ENCODE measurements at regions not wholly inside any gene's neighbourhood (a gene's known extent, or its start where the extent isn't known, plus 50 kb on each side); places are given as distances from the start of the nearest gene placed in this dataset.
A peak's percentile ranks its signal among the peaks of the same experiment; 100 is the strongest.

DNA sequence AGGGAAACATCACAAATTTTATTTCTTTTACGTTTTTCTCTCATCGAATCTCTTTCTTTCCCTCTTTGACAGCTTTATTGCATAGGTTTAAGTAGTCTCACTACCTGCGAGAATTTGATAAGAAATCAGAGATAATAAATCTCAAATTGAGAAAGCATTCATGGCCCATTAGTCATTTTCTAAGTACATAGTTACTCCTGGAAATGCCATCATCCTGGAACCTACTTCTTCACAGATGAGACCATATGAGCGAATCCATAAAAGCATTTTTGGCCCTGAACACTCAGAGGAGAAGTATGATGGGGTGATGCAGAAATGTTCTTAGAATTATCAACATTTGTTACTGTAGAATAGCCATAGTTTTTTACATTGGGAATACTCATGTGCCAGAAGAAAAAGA lies 138.0 kb upstream of the ARHGAP28 start:
- Histone ChIP-seq H4K20me1 (ENCODE audit: insufficient read depth, low read length) (no peaks in the 10 kb centered on the region), H3K4me2 (ENCODE audit: insufficient read depth, low read length) (no peak overlapping the region), H3K27ac (ENCODE audit: low read depth, low read length) (no peak overlapping the region), H3K27me3 (ENCODE audit: insufficient read depth, low read length) (no peaks in the 10 kb centered on the region), H3K4me1 (ENCODE audit: insufficient read depth, low read length) (no peaks in the 10 kb centered on the region), H3K79me2 (ENCODE audit: insufficient read depth, low read length) (no peaks in the 10 kb centered on the region), H3K9me3 (ENCODE audit: low read depth, low read length) (no peaks in the 10 kb centered on the region), H3K4me3 (ENCODE audit: insufficient read depth, low read length) (no peak overlapping the region), H3K36me3 (ENCODE audit: insufficient read depth, low read length) (no peaks in the 10 kb centered on the region), H2AFZ (ENCODE audit: low read length) (no peak overlapping the region)
- no peak for DNase-seq (ENCODE audit: insufficient read length, low spot score, missing footprints)
- TF ChIP-seq, protein P1, sequence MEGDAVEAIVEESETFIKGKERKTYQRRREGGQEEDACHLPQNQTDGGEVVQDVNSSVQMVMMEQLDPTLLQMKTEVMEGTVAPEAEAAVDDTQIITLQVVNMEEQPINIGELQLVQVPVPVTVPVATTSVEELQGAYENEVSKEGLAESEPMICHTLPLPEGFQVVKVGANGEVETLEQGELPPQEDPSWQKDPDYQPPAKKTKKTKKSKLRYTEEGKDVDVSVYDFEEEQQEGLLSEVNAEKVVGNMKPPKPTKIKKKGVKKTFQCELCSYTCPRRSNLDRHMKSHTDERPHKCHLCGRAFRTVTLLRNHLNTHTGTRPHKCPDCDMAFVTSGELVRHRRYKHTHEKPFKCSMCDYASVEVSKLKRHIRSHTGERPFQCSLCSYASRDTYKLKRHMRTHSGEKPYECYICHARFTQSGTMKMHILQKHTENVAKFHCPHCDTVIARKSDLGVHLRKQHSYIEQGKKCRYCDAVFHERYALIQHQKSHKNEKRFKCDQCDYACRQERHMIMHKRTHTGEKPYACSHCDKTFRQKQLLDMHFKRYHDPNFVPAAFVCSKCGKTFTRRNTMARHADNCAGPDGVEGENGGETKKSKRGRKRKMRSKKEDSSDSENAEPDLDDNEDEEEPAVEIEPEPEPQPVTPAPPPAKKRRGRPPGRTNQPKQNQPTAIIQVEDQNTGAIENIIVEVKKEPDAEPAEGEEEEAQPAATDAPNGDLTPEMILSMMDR (IDR thresholded peaks at IDR 0.05; ENCODE audit: extremely low read depth, low read depth, low read length), result no peak

DNA sequence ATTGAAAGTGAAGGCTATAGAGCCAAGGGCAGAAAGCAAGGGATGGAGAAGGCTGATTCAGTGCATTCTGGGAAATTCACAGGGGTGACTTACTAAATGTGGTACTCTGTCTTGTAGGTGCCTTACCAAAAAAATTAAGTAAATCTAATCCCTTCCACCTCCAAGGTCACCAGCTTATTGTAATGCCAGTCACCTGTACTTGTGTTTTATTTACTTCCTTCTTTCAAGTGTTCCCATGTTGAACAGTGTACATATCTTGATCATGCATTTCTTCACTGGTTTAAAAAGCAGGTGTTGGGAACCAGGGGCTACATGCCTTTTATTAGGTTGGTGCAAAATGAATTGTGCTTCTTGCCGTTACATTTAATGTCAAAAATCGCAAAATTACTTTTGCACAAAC lies 137.0 kb upstream of the ARHGAP28 start:
- H3K79me2 ChIP-seq (ENCODE audit: insufficient read depth, low read length), result no peaks in the 10 kb centered on the region
- H3K27me3 ChIP-seq (ENCODE audit: insufficient read depth, low read length), result no peaks in the 10 kb centered on the region
- H2AFZ ChIP-seq (ENCODE audit: low read length), result no peak overlapping the region
- H3K4me3 ChIP-seq (ENCODE audit: insufficient read depth, low read length), result no peak overlapping the region
- H3K9me3 ChIP-seq (ENCODE audit: low read depth, low read length), result no peaks in the 10 kb centered on the region
- no peak overlapping the region for H3K4me2 ChIP-seq (ENCODE audit: insufficient read depth, low read length)
- no peaks in the 10 kb centered on the region for H4K20me1 ChIP-seq (ENCODE audit: insufficient read depth, low read length)
- no peaks in the 10 kb centered on the region for H3K4me1 ChIP-seq (ENCODE audit: insufficient read depth, low read length)
- DNase-seq (ENCODE audit: insufficient read length, low spot score, missing footprints), result no peak
- H3K36me3 ChIP-seq (ENCODE audit: insufficient read depth, low read length), result no peaks in the 10 kb centered on the region
- TF ChIP-seq, protein P1 (IDR thresholded peaks at IDR 0.05; ENCODE audit: extremely low read depth, low read depth, low read length), result no peak
- H3K27ac ChIP-seq (ENCODE audit: low read depth, low read length), result no peak overlapping the region

DNA sequence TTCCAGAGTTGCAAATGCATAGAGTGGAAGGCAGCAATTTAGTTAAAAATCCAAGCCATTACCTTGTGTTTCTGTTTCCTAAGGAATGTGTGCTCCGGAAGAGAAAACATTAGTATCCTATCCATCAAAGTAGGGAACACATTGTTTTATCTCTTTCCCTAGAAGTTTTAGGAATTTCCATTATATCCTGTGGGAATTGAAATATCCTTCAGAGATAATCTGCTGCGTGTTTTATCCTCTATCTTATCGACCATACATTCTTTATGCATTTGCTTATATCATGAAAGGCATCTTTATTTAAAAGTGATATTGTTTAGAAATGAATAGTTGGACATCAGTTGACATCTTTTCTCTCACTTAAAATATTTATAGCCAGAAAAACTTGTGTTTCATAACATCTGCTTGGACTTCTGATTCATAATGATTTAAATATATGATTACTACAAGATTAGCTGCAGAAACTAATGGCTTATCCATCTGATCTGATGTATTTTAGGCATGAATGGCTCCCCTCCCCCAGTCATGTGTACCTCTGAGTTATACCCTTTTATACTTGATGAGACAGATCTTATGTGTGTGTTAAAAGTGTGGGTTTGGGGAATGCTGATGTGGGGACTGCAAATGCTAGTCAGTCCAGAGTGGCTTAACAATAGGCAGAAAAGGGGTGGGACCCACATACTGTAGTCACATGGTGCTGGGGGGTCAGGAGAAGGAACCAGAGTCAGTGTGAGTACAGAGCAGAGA lies 136.2 kb upstream of the ARHGAP28 start:
- no peak overlapping the region for H3K4me2 ChIP-seq (ENCODE audit: insufficient read depth, low read length)
- TF ChIP-seq, protein P1 (IDR thresholded peaks at IDR 0.05; ENCODE audit: extremely low read depth, low read depth, low read length), result no peak
- no peaks in the 10 kb centered on the region for H3K79me2 ChIP-seq (ENCODE audit: insufficient read depth, low read length)
- H3K36me3 ChIP-seq (ENCODE audit: insufficient read depth, low read length), result no peaks in the 10 kb centered on the region
- no peak for DNase-seq (ENCODE audit: insufficient read length, low spot score, missing footprints)
- H3K27me3 ChIP-seq (ENCODE audit: insufficient read depth, low read length), result no peaks in the 10 kb centered on the region
- no peaks in the 10 kb centered on the region for H3K9me3 ChIP-seq (ENCODE audit: low read depth, low read length)
- H3K27ac ChIP-seq (ENCODE audit: low read depth, low read length), result no peak overlapping the region
- no peaks in the 10 kb centered on the region for H4K20me1 ChIP-seq (ENCODE audit: insufficient read depth, low read length)
- H3K4me1 ChIP-seq (ENCODE audit: insufficient read depth, low read length), result no peaks in the 10 kb centered on the region
- no peak overlapping the region for H2AFZ ChIP-seq (ENCODE audit: low read length)
- no peak overlapping the region for H3K4me3 ChIP-seq (ENCODE audit: insufficient read depth, low read length)

DNA sequence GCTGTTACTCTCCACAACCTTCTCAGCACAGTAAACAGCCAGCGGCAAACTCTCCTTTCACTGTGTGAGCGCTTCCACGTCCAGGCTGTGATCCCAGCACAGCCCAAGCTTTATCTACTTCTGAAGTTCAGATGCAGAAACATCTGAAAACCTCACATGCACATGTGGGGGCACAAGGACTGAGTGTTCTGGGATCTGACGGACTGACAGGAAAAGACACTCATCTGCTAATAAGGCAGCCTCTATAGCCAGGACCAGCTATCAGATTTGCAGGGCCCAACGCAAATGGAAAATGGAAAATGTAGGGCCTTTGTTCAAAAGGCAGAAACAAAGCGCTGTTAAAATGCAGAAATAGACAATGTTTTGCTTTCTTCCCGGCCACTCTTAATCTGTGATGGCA lies 133.8 kb upstream of the ARHGAP28 start:
- Histone ChIP-seq H3K4me3 (ENCODE audit: insufficient read depth, low read length) (no peak overlapping the region), H4K20me1 (ENCODE audit: insufficient read depth, low read length) (no peaks in the 10 kb centered on the region), H3K4me1 (ENCODE audit: insufficient read depth, low read length) (no peaks in the 10 kb centered on the region), H2AFZ (ENCODE audit: low read length) (no peak overlapping the region), H3K4me2 (ENCODE audit: insufficient read depth, low read length) (no peak overlapping the region), H3K27me3 (ENCODE audit: insufficient read depth, low read length) (no peaks in the 10 kb centered on the region), H3K36me3 (ENCODE audit: insufficient read depth, low read length) (no peaks in the 10 kb centered on the region), H3K9me3 (ENCODE audit: low read depth, low read length) (no peaks in the 10 kb centered on the region), H3K79me2 (ENCODE audit: insufficient read depth, low read length) (no peaks in the 10 kb centered on the region), H3K27ac (ENCODE audit: low read depth, low read length) (no peak overlapping the region)
- peak; percentile 41 for DNase-seq (ENCODE audit: insufficient read length, low spot score, missing footprints)
- TF ChIP-seq, protein P1 (IDR thresholded peaks at IDR 0.05; ENCODE audit: extremely low read depth, low read depth, low read length), result no peak
